C4-2B (cell line): ENCODE measurements at regions not wholly inside any gene's neighbourhood (a gene's known extent, or its start where the extent isn't known, plus 50 kb on each side); places are given as distances from the start of the nearest gene placed in this dataset.

Experiments used
- CTCF ChIP-seq: fragments of 450-650 bp; conservative IDR thresholded peaks from 2 replicates; pipeline ENCODE4 v1.5.1; 2017; ENCODE audit warnings: mild to moderate bottlenecking
- ZFX ChIP-seq: fragments of 450-650 bp; IDR thresholded peaks from 2 replicates; pipeline ENCODE4 v1.6.1; 2017

GRCh38 chr11:129322941-129323340, 52.7 kb upstream of the BARX2 start:
- no peak for TF ChIP-seq CTCF
- no peak for TF ChIP-seq ZFX
